ENCODE measurements at regions not wholly inside any gene's neighbourhood (a gene's known extent, or its start where the extent isn't known, plus 50 kb on each side); places are given as distances from the start of the nearest gene placed in this dataset.

DNA sequence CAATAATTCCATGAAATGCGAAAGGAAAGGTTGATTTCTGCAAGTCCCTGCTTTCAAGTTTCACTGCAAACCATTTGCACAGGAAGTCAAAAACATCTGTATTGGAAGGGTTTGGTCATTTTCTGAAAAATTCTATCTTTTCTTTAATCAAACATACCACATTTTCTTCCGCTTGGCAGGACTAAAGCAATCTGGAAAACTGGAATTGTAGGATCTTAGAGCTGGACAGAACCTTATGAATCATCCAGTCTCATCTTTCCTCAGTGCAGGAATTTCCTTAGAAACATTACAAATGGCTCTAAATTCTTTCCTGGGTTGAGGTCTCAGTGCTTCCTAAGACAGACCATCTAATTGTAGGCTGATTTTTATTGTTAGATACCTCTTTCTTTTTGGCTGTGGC lies 111.5 kb upstream of the ELAC2 start:
- FAIRE-seq (no peak), DNase-seq (ENCODE audit: insufficient read length, low spot score) (no peak)
- no peak for TF ChIP-seq POLR2A (IDR thresholded peaks at IDR 0.05; ENCODE audit: low read depth, low read length)

DNA sequence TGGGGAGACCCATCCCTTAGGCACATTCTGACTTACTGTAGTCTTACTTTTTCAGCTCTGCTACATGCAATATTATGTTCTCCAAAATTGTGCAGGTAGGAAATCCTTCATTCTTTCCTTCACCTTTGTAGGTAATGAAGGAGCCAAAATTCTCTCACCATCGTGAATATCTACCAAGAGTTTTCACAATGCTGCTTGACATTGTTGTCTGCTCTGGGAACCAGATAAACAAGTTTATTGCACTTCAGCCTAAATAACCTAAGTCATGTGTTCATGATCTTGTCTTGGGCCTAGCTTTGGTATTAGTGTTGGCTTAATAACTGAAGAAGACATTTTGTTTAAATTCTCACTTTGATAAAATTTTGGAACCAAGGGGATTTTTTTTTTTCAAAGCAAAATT lies 110.8 kb upstream of the ELAC2 start:
- no peak for DNase-seq (ENCODE audit: insufficient read length, low spot score)
- TF ChIP-seq POLR2A (IDR thresholded peaks at IDR 0.05; ENCODE audit: low read depth, low read length) = no peak
- no peak for FAIRE-seq

DNA sequence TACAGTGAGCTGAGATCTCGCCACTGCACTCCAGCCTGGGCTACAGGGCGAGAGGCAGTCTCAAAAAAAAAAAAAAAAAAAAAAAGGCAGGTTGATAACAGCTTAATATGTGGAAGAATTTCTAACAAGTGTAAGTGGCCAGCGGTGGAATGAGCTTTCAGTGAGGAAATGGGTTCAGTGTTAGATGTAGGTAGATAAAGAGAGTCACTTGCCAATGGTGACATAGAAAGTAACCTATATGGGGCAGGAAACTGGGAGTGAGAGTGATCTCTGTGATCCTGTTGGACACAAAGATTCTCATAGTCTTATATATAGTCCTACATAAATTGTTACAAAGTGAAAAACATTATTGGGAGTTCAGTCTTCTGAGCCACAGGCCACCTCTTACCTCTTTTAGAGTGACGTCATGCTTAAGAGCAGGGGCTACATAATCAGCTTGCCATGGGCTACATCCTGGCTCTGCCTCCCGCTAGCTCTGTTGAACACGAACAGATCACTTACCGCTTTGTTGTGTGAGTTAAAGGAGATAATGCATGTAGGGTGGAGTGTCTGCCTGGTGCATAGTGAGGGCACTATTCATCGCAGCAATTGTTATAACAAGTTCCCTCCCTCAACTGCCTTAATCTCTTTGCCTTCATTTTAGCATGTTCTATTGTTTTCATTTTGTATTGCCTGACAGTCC lies 110.2 kb upstream of the ELAC2 start:
- DNase-seq (ENCODE audit: insufficient read length, low spot score) = no peak
- no peak for TF ChIP-seq POLR2A (IDR thresholded peaks at IDR 0.05; ENCODE audit: low read depth, low read length)
- FAIRE-seq = no peak

DNA sequence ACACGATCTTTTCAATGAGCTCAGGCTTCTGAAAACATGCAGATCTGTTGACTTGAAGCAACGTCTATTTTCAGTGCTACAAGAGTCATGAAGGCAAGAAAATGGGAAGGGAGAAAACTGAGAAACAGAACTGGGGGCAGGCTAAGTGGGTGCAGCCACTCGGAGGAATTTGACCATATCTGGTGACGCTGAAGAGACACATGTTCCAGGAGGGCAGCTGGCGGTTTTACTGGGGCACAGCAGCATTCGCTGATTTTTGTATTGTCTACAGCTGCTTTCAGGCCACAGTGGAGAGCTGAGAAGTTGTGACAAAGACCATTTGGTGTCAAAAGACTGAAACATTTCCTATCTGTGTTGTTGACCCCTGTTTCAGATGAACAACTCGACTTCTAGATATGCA lies 103.0 kb upstream of the ELAC2 start:
- no peak for TF ChIP-seq POLR2A (IDR thresholded peaks at IDR 0.05; ENCODE audit: low read depth, low read length)
- no peak for FAIRE-seq
- DNase-seq (ENCODE audit: insufficient read length, low spot score) = no peak

DNA sequence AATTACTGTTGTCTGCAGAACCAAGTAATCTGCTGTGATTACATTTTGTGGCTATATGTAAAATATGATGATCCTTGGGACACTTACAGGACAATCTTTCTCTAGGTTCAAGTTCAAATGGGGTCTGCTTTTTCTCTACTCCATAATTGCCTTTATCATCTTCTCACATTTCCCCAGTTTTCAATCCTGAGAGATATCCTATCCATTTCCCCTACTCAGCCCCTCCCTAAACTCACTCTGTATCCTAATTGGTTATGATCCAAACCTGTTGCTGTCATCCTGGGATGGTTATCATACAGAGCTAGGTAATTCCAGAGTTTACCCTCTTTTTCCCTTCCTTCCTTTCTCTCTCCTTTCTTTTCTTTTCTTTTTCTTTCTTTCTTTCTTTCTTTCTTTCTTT lies 100.5 kb upstream of the ELAC2 start:
- no peak for FAIRE-seq

DNA sequence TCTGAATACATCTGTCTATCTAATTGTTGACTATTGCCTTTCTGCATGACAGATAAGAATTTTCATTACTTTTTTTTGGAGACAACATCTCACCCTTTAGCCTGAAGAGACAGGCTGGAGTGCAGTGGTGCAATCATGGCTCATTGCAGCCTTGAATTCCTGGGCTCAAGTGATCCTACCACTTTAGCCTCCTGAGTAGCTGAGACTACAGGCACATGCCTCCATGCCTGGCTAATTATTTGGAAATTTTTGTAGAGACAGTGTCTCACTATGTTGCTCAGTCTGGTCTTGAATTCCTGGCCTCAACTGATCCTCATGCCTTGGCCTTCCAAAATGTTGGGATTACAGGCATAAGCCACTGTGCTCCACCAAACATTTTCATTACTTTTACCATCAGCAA lies 99.8 kb upstream of the ELAC2 start:
- no peak for FAIRE-seq
- DNase-seq (ENCODE audit: insufficient read length, low spot score) = no peak
- no peak for TF ChIP-seq POLR2A (IDR thresholded peaks at IDR 0.05; ENCODE audit: low read depth, low read length)

More for the DNA sequence above, 100.5 kb upstream of the ELAC2 start:
- no peak for TF ChIP-seq POLR2A (IDR thresholded peaks at IDR 0.05; ENCODE audit: low read depth, low read length)
- DNase-seq (ENCODE audit: insufficient read length, low spot score) = no peak

DNA sequence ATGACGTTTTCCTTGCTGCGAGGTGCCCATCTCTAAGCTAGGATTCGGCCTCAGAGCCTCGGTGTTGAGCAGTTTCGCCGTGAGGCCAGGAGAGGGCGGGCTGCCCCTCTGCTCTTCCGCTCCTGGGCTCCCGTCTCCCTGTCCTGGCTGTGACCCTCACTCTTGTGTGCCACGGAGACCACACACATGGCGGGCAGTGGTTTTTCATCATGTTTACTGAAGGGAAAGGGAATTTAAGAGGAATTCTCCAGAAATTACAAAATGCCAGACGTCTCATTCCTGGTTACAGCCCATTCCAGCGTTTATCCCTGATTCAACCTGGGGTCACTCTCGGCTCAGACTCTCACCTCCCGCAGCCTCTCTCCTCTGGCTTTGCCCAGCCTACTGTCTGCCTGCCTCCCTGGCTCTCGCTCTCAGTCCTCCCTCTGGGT lies 96.8 kb upstream of the ELAC2 start:
- no peak for TF ChIP-seq POLR2A (IDR thresholded peaks at IDR 0.05; ENCODE audit: low read depth, low read length)
- FAIRE-seq = peak; percentile 64
- DNase-seq (ENCODE audit: insufficient read length, low spot score) = peak; percentile 63

DNA sequence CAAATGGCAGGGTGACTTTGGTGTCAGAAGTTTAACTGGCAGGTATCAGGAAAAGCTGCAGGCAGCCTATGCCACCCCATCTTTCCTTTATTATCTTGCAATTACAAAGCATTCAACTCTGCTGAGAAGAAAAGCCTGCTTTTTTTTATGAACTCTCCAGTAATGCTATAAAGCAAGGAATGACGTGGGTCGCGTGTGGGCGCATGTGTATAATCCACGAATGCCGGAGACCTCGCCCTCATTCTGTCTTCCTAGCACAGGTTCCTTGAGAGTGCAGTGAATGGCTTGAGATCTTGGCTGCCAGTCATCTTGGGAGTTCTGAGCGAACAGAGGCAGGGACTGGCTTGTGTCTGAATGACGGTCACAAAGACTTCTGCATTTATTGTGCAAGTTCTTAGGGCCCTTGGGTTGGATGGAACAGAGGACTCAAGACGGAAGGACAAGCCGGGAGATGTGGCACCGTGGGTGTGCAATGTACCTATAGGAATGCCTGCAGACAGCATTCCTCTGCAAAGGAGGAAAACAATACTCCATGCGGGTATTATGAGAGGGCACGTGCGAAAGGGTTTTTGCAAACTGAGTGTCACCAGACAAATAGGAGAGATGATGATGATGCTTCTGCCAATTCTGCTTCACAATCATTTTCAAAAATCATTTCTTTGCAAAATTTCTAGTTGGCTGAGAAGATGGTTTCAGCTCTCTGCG lies 96.1 kb upstream of the ELAC2 start:
- no peak for TF ChIP-seq POLR2A (IDR thresholded peaks at IDR 0.05; ENCODE audit: low read depth, low read length)
- DNase-seq (ENCODE audit: insufficient read length, low spot score) = no peak
- FAIRE-seq = no peak

DNA sequence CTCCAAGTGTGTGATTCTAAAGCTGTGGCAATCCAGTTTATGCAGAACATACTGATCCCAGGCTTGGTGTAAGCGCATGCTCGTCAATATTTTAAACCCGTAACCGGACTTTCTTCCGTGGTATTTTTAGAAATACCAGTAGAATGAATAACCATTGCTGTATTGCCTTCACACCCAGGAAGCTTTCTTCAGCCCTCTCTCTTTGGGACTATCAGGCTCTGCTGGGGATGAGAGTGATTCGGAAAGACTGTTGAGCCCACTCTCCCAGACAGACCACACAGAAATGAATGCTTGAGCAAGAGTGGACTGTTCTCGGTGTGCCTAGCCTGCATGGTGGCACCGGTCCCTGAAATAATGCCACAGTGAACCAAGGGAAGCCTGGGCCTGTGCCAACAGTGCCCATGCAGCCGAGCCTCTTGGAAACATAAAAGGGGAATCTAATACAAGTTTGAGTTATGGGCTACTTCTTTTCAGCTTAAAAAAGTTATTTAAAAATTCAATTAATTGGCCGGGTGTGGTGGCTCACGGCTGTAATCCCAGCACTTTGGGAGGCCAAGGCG lies 89.9 kb upstream of the ELAC2 start:
- DNase-seq (ENCODE audit: insufficient read length, low spot score) = no peak
- no peak for FAIRE-seq
- no peak for TF ChIP-seq POLR2A (IDR thresholded peaks at IDR 0.05; ENCODE audit: low read depth, low read length)

DNA sequence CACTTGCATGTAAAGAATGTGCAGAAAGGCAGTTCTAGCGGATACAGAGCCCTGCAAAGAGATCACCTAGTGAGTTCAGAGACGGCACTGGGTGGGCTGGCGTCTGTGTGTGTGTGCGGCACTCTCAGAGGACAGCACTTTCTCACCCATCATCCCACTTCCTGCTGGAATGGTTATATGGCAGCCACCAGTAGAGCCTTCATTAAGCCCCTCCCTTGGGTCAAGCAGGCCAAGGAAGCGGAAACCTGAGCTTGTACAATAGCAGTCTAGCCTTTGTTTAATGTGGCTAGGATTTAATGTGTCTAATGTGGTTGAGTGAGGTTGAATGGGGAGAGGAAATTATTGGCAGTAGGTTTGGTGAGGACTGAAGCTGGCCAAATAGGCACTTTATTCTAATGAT lies 88.3 kb upstream of the ELAC2 start:
- no peak for FAIRE-seq
- no peak for TF ChIP-seq POLR2A (IDR thresholded peaks at IDR 0.05; ENCODE audit: low read depth, low read length)
- no peak for DNase-seq (ENCODE audit: insufficient read length, low spot score)

DNA sequence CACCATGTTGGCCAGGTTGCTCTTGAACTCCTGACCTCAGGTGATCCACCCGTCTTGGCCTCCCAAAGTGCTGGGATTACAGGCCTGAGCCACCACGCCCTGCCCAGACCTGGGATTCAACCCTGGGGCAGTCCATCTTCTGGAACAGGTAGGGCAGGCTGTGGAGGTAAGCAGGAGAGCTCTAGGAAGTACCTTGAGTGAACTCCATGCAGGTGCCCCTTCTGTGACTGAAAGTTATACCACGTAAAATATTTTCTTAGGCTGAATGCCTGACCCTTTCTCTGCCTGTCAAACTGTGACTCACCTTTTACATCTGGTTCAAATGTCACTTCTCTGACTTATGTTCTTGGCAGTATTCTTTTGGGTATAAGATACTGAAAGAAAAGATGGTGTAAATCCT lies 86.7 kb upstream of the ELAC2 start:
- FAIRE-seq (no peak), DNase-seq (ENCODE audit: insufficient read length, low spot score) (no peak)
- TF ChIP-seq POLR2A (IDR thresholded peaks at IDR 0.05; ENCODE audit: low read depth, low read length) = no peak

DNA sequence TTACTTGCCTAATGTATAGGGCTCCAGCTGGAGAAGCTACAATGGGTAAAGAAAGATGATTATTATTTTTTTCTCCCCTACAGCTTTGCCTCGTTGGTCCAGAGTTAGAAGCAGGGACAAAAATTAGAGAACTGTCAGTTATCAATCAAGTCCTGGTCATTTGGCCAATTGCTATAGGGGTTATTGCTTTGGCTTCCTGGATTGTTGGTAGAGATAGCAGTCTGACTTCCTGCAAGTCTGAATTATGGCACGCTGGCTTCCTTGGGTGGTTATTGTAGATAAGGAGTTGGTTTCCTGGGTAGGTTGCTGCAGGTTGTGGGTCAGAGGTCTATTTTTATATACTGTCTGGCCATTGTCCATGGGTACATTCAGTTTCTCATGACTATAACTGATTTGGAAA lies 84.7 kb upstream of the ELAC2 start:
- no peak for DNase-seq (ENCODE audit: insufficient read length, low spot score)
- no peak for FAIRE-seq
- no peak for TF ChIP-seq POLR2A (IDR thresholded peaks at IDR 0.05; ENCODE audit: low read depth, low read length)

DNA sequence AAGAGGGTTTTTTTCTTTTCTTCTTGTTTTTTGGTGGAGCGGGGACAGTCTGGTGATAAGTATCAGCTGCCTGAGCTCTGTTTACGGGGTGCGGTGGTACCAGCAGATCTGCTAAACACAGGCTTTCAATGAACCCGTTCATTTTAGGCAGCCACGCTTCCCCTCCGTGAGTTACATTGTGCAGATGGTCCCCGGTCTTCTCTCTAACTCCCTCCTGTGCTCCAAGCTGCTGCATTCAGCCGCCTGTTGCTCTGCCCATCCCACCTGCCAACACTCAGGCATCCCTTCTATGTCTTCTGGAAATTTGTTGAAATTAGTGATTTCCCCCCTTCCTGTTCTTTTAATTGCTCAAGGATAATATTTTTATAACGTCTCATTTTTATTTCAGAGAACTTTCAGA lies 82.1 kb upstream of the ELAC2 start:
- TF ChIP-seq POLR2A (IDR thresholded peaks at IDR 0.05; ENCODE audit: low read depth, low read length) = no peak
- FAIRE-seq (no peak), DNase-seq (ENCODE audit: insufficient read length, low spot score) (no peak)

DNA sequence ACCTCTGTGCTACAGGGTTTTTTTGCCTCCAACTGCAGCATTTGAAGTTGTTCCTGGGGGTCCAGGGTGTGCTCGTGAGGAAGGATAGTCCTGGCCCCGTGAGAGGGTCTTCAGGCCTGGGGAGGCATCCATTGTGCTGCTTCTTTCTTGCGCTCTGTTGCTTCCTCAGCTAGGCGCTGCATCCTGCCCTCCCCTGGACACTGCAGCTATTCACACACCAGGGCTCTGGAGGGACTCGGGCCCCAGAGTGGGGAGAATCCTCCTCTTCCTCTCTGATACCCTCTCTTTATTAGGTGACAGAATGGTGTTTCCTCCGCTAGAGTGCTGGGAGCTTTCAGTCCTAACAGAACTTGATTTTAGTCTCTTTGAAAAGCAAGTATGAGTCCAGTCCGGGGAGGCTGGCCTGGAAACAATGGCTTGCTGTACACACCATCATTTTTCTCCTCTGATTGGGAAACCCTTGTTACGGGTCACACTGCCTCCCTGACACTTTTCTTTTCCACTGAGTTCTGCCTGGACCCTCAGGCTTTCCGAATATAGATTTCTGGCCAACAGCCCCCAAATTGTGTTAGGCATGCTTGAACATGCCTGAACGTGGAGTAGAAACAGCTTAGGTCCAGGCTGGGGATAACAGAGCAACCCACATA lies 81.4 kb upstream of the ELAC2 start:
- DNase-seq (ENCODE audit: insufficient read length, low spot score) (no peak), FAIRE-seq (no peak)
- no peak for TF ChIP-seq POLR2A (IDR thresholded peaks at IDR 0.05; ENCODE audit: low read depth, low read length)

Data from H54 (cell line).